Natural killer cell (primary cell): ENCODE measurements at regions not wholly inside any gene's neighbourhood (a gene's known extent, or its start where the extent isn't known, plus 50 kb on each side); places are given as distances from the start of the nearest gene placed in this dataset.

Experiments used
- ATAC-seq, 3 donors: fragments of 150-1000 bp in 2 of 3; fragments of 200-7000 bp in 1 of 3; cut with Tn5 transposase; 1 replicate in 1 of 3; 2 replicates in 2 of 3; pipeline ENCODE4 v1.10.0; 2021; ENCODE audit warnings: mild to moderate bottlenecking in 2 of 3, moderate library complexity in 2 of 3
- DNase-seq, 2 donors: peaks; one replicate each; pipeline versions ENCODE4 v3.0.0 to v3.0.0-alpha.2; 2013 to 2021; ENCODE audit warnings: mixed read lengths in 1 of 2
- H3K27ac ChIP-seq: one replicate; pipeline ENCODE4 v1.5.1; 2013; ENCODE audit warnings: mild to moderate bottlenecking, low read length
- H3K27me3 ChIP-seq: one replicate; pipeline ENCODE4 v1.6.1; 2013; ENCODE audit warnings: low read length; ENCODE audit not compliant: control insufficient read depth, insufficient read depth
- H3K36me3 ChIP-seq: one replicate; pipeline ENCODE4 v1.6.1; 2013; ENCODE audit warnings: low read length; ENCODE audit not compliant: control insufficient read depth, insufficient read depth
- H3K4me1 ChIP-seq: one replicate; pipeline ENCODE4 v1.6.1; 2013; ENCODE audit warnings: low read length; ENCODE audit not compliant: control insufficient read depth, insufficient read depth
- H3K4me3 ChIP-seq: one replicate; pipeline ENCODE4 v1.5.1; 2013; ENCODE audit warnings: low read length
- H3K9me3 ChIP-seq: one replicate; pipeline ENCODE4 v1.6.1; 2013; ENCODE audit warnings: low read length; ENCODE audit not compliant: control insufficient read depth, insufficient read depth
- H3K27ac Mint-ChIP-seq, 2 donors: one replicate each; pipeline ENCODE4 v1.8.0; 2022; ENCODE audit warnings: mild to moderate bottlenecking in 2 of 2, mixed read lengths in 2 of 2, moderate library complexity in 1 of 2
- H3K27me3 Mint-ChIP-seq, 2 donors: one replicate each; pipeline ENCODE4 v1.8.0; 2022; ENCODE audit warnings: low read depth in 2 of 2, mixed read lengths in 2 of 2
- H3K36me3 Mint-ChIP-seq: one replicate; pipeline ENCODE4 v1.8.0; 2022; ENCODE audit warnings: mixed read lengths
- H3K4me1 Mint-ChIP-seq, 2 donors: one replicate each; pipeline ENCODE4 v1.8.0; 2022; ENCODE audit warnings: mixed read lengths in 2 of 2
- H3K4me3 Mint-ChIP-seq: one replicate; pipeline ENCODE4 v1.8.0; 2022; ENCODE audit warnings: mild to moderate bottlenecking, moderate library complexity, mixed read lengths
- H3K9me3 Mint-ChIP-seq, 2 donors: one replicate each; pipeline ENCODE4 v1.8.0; 2022; ENCODE audit warnings: mixed read lengths in 2 of 2
- CTCF ChIP-seq: fragments of 200-600 bp; IDR thresholded peaks from one replicate; pipeline ENCODE4 v1.8.0; 2022; ENCODE audit warnings: antibody characterized with exemption
- WGBS: methylation state at CpG from one replicate; pipeline ENCODE4 v1.1.7; 2013; ENCODE audit warnings: missing lambda C conversion rate; ENCODE audit not compliant: insufficient coverage; 5-methylcytosine and 5-hydroxymethylcytosine counted together
- intact Hi-C: fragments of 100-400 bp; cut with micrococcal nuclease; formaldehyde crosslinking; loops from one replicate; pipeline ENCODE4 v1.14.2; 2022

GRCh38 chr2:138207074-138207930 is 243.0 kb downstream of the HNMT start:
- Mint-ChIP-seq H3K36me3 (no peaks in the 10 kb centered on the region), H3K27me3 (no peaks in the 10 kb centered on the region), H3K4me1 (no peaks in the 10 kb centered on the region), H3K27ac (no peak overlapping the region), H3K9me3 (peaks cover 15 to 16% of the 10 kb centered on the region in 2 donors), H3K4me3 (no peak overlapping the region)
- Histone ChIP-seq H3K4me3 (no peak overlapping the region), H3K36me3 (no peaks in the 10 kb centered on the region), H3K27me3 (no peaks in the 10 kb centered on the region), H3K9me3 (peaks cover 4% of the 10 kb centered on the region), H3K27ac (no peak overlapping the region), H3K4me1 (no peaks in the 10 kb centered on the region)
- ATAC-seq (no peak), DNase-seq (no peak)
- intact Hi-C loops, result no loop called here
- WGBS, result 94% methylated on average over 3 of the region's 3 CpGs
- TF ChIP-seq CTCF, result no peak

GRCh38 chr2:138209009-138209408 is 244.7 kb downstream of the HNMT start:
- H3K4me3 Mint-ChIP-seq, result no peak overlapping the region
- H3K27ac Mint-ChIP-seq, result no peak overlapping the region

GRCh38 chr2:138210487-138210886 is 246.2 kb downstream of the HNMT start:
- WGBS, result 82% methylated on average over 2 of the region's 2 CpGs
- Mint-ChIP-seq H3K4me3 (no peak overlapping the region), H3K27ac (no peak overlapping the region), H3K4me1 (no peaks in the 10 kb centered on the region), H3K36me3 (no peaks in the 10 kb centered on the region), H3K9me3 (peaks cover 9 to 14% of the 10 kb centered on the region in 2 donors), H3K27me3 (no peaks in the 10 kb centered on the region)
- ATAC-seq, result no peak
- no peak overlapping the region for H3K4me3 ChIP-seq
- no peaks in the 10 kb centered on the region for H3K27me3 ChIP-seq
- no peak overlapping the region for H3K27ac ChIP-seq
- intact Hi-C loops, result no loop called here
- TF ChIP-seq CTCF, result no peak
- no peaks in the 10 kb centered on the region for H3K9me3 ChIP-seq
- no peak for DNase-seq
- H3K36me3 ChIP-seq, result no peaks in the 10 kb centered on the region
- H3K4me1 ChIP-seq, result no peaks in the 10 kb centered on the region

More at GRCh38 chr2:138209009-138209408, 244.7 kb downstream of the HNMT start:
- no peaks in the 10 kb centered on the region for H3K36me3 ChIP-seq
- H3K4me1 ChIP-seq, result no peaks in the 10 kb centered on the region
- no peaks in the 10 kb centered on the region for H3K36me3 Mint-ChIP-seq
- peaks cover 12 to 18% of the 10 kb centered on the region in 2 donors for H3K9me3 Mint-ChIP-seq
- no peak overlapping the region for H3K27ac ChIP-seq
- 94% methylated on average over 3 of the region's 3 CpGs for WGBS
- no peak overlapping the region for H3K4me3 ChIP-seq
- H3K9me3 ChIP-seq, result peaks cover 4% of the 10 kb centered on the region
- no peaks in the 10 kb centered on the region for H3K27me3 Mint-ChIP-seq
- H3K27me3 ChIP-seq, result no peaks in the 10 kb centered on the region
- H3K4me1 Mint-ChIP-seq, result no peaks in the 10 kb centered on the region
- ATAC-seq, result no peak
- no peak for TF ChIP-seq CTCF
- intact Hi-C loops, result no loop called here
- DNase-seq, result no peak

- TF ChIP-seq CTCF, result no peak
- no peak for ATAC-seq
- Histone ChIP-seq H3K4me3 (no peak overlapping the region), H3K9me3 (no peaks in the 10 kb centered on the region), H3K4me1 (no peaks in the 10 kb centered on the region), H3K36me3 (no peaks in the 10 kb centered on the region), H3K27me3 (no peaks in the 10 kb centered on the region), H3K27ac (no peak overlapping the region)
- no peak overlapping the region for H3K27ac Mint-ChIP-seq
- peaks cover 10 to 15% of the 10 kb centered on the region in 2 donors for H3K9me3 Mint-ChIP-seq
- no peaks in the 10 kb centered on the region for H3K36me3 Mint-ChIP-seq
- DNase-seq, result no peak
- intact Hi-C loops, result no loop called here
- H3K4me3 Mint-ChIP-seq, result no peak overlapping the region
- 83% methylated on average over 2 of the region's 2 CpGs for WGBS
- H3K27me3 Mint-ChIP-seq, result no peaks in the 10 kb centered on the region
- H3K4me1 Mint-ChIP-seq, result no peaks in the 10 kb centered on the region
Measured at GRCh38 chr2:138212434-138212833, 248.2 kb downstream of the HNMT start.
